ENCODE measurements at regions not wholly inside any gene's neighbourhood (a gene's known extent, or its start where the extent isn't known, plus 50 kb on each side); places are given as distances from the start of the nearest gene placed in this dataset.

GRCh38 chr12:5243014-5243413 is 188.9 kb upstream of the NTF3 start:
- Histone ChIP-seq H3K79me2 (ENCODE audit: control insufficient read depth, insufficient read depth, low read length) (no peaks in the 10 kb centered on the region), H3K27me3 (replicated peaks in 1 of 2; ENCODE audit: control insufficient read depth in 2 of 2, insufficient read depth in 2 of 2, low read length in 1 of 2) (no peaks in the 10 kb centered on the region), H3K36me3 (ENCODE audit: control insufficient read depth in 2 of 2, insufficient read depth in 2 of 2, low read length in 1 of 2) (no peaks in the 10 kb centered on the region), H2AFZ (ENCODE audit: control insufficient read depth, low read depth, low read length) (no peak overlapping the region), H3K4me1 (ENCODE audit: control insufficient read depth, insufficient read depth, low read length) (no peaks in the 10 kb centered on the region), H4K20me1 (ENCODE audit: control insufficient read depth, insufficient read depth) (no peaks in the 10 kb centered on the region), H3K9me3 (replicated peaks; ENCODE audit: control insufficient read depth, insufficient read depth, low read length) (no peaks in the 10 kb centered on the region), H3K9ac (ENCODE audit: control insufficient read depth, insufficient read depth, low read length) (no peak overlapping the region), H3K4me2 (ENCODE audit: control insufficient read depth, insufficient read depth) (no peak overlapping the region), H3K4me3 (no peak overlapping the region), H3K27ac (ENCODE audit: control insufficient read depth, insufficient read depth) (no peak overlapping the region)
- FAIRE-seq (no peak), ATAC-seq (no peak), DNase-seq (ENCODE audit: low read depth, low spot score) (no peak)
- RAD21 ChIA-PET (ENCODE audit: unreplicated experiment): no interaction called here
- POLR2A ChIA-PET: no interaction called here
- in situ Hi-C loops (cut with MboI): no loop called here
- WGBS (ENCODE audit: insufficient coverage, insufficient replicate concordance, low lambda C conversion rate, missing lambda C conversion rate): 8% methylated on average over 4 of the region's 4 CpGs
- intact Hi-C loops (cut with micrococcal nuclease; ENCODE audit: unreplicated experiment): no loop called here
- no TSS peak for BruUV-seq (replicated peaks)
- SMC1A ChIA-PET (ENCODE audit: uncharacterized antibody, unreplicated experiment): no interaction called here
- TF ChIP-seq PML (IDR thresholded peaks at IDR 0.05; ENCODE audit: low read length): no peak
- TF ChIP-seq ZNF384 (IDR thresholded peaks at IDR 0.05; ENCODE audit: borderline replicate concordance, low read depth, low read length): no peak
- TF ChIP-seq RFX5 (IDR thresholded peaks at IDR 0.05; ENCODE audit: low read depth, low read length): no peak
- no peak for TF ChIP-seq PBX3 (IDR thresholded peaks at IDR 0.05; ENCODE audit: insufficient replicate concordance, low read depth, low read length)
- TF ChIP-seq SPI1 (IDR thresholded peaks at IDR 0.05; ENCODE audit: borderline replicate concordance, insufficient read depth, low read depth, low read length): no peak
- TF ChIP-seq POU2F2 (IDR thresholded peaks at IDR 0.05; ENCODE audit: borderline replicate concordance, low read depth, low read length): no peak
- TF ChIP-seq SKIL (IDR thresholded peaks at IDR 0.05; ENCODE audit: low read depth, poor library complexity, severe bottlenecking): no peak
- TF ChIP-seq IRF3 (IDR thresholded peaks at IDR 0.05): no peak
- no peak for TF ChIP-seq IRF4 (IDR thresholded peaks at IDR 0.05; ENCODE audit: low read depth, low read length)
- TF ChIP-seq EED (IDR thresholded peaks at IDR 0.05; ENCODE audit: low read depth): no peak
- CTCF ChIA-PET: no interaction called here

All from GM12878 (cell line).